Fibroblast of pulmonary artery (primary cell): ENCODE measurements at regions not wholly inside any gene's neighbourhood (a gene's known extent, or its start where the extent isn't known, plus 50 kb on each side); places are given as distances from the start of the nearest gene placed in this dataset.

Experiments
- DNase-seq: peaks from one replicate; pipeline ENCODE4 v3.0.0-alpha.2; 2010; ENCODE audit warnings: low read depth
- H3K4me3 ChIP-seq: replicated peaks from 2 replicates; pipeline ENCODE4 v1.5.1; 2011; ENCODE audit warnings: low read depth, mild to moderate bottlenecking, control low read depth, low read length, moderate library complexity
- CTCF ChIP-seq: IDR thresholded peaks from 2 replicates; pipeline ENCODE4 v1.5.1; 2011; ENCODE audit warnings: mild to moderate bottlenecking, control low read depth, low read length, inconsistent platforms; ENCODE audit errors: missing control alignments

GRCh38 chr11:120010775-120011174, 127.1 kb downstream of the TRIM29 start:
- DNase-seq: no peak
- H3K4me3 ChIP-seq: no peak overlapping the region

DNA sequence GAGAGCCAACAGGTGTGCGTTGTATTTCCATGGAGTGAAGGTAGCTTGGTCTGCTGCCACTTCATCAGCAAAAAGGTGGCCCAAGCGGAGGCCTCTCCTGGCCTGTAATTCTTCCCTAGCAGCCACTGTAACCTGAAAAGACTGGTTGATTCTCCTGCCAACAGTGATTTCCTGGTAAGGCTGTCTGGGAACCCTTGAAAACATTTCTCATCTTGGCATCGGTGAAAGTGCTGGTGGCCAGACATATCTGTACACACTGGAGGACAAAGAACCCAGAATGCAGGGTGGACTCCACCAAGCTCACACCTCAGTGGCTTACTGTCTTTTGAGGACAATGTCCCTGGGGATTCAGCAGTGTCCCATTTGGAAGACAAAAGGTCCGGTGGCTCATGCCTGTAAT, 128.0 kb downstream of the TRIM29 start:
- DNase-seq: no peak
- H3K4me3 ChIP-seq: no peak overlapping the region
- TF ChIP-seq CTCF: no peak

More at GRCh38 chr11:120010775-120011174, 127.1 kb downstream of the TRIM29 start:
- TF ChIP-seq CTCF: no peak

DNA sequence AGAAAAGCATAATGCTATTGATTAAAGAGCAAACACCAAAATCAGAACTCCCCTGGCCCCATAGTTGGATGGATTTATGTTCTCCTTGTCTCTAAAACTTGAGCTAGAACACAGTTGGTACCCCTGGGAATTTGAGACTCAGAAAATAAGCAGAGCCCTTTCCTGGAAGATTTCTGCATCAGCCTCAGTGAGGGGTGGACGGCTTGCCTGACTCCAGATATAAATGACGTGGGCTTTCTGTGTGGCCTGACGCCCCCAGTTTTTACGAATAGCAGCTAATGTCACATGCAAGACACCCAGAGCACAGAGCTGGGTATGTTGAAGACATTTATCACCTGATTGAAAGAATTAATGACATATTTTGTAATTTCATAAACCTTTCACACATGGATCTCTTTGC, 130.8 kb downstream of the TRIM29 start:
- H3K4me3 ChIP-seq: no peak overlapping the region
- DNase-seq: no peak
- no peak for TF ChIP-seq CTCF

- no peak for DNase-seq
- no peak overlapping the region for H3K4me3 ChIP-seq
- TF ChIP-seq CTCF: no peak
Measured at GRCh38 chr11:120004723-120005122, 133.2 kb downstream of the TRIM29 start.

- DNase-seq: no peak
- no peak for TF ChIP-seq CTCF
- H3K4me3 ChIP-seq: no peak overlapping the region
Measured at GRCh38 chr11:120001178-120002090, 136.5 kb downstream of the TRIM29 start.

- DNase-seq: no peak
- no peak overlapping the region for H3K4me3 ChIP-seq
- TF ChIP-seq CTCF: no peak
Measured at GRCh38 chr11:119999220-119999619, 138.7 kb downstream of the TRIM29 start.

GRCh38 chr11:119996556-119996955, 141.4 kb downstream of the TRIM29 start:
- DNase-seq: no peak
- no peak overlapping the region for H3K4me3 ChIP-seq
- no peak for TF ChIP-seq CTCF
